K562 (cell line): ENCODE measurements at regions not wholly inside any gene's neighbourhood (a gene's known extent, or its start where the extent isn't known, plus 50 kb on each side); places are given as distances from the start of the nearest gene placed in this dataset.

ENCODE experiments used
- ATAC-seq: fragments of 200-7000 bp; cut with Tn5 transposase; 3 replicates; pipeline ENCODE4 v1.9.1; 2020; ENCODE audit warnings: moderate library complexity
- BruUV-seq: library from RNA; stranded (reverse); fragments of 400-500 nt; replicated peaks from 2 replicates; lab custom pipeline; 2021; lab: Mats Ljungman, UMichigan
- CTCF ChIA-PET: fragments of 300-600 bp; formaldehyde crosslinking; extraction: SDS; loops from one replicate; lab custom pipeline; 2021; ENCODE audit warnings: low intra/inter-chr PET ratio; lab: Yijun Ruan, JAX
- POLR2A ChIA-PET: fragments of 300-600, 350-650 bp; sonication (Branson Sonifier 250); formaldehyde crosslinking; extraction: SDS; loops from one replicate; lab custom pipeline; 2021; ENCODE audit warnings: antibody characterized with exemption, inconsistent platforms; lab: Yijun Ruan, JAX
- DNase-seq, 4 experiments: peaks; one replicate each; pipeline versions ENCODE4 v3.0.0 to v3.0.0-alpha.2; 2011 to 2018; ENCODE audit warnings: low spot score in 3 of 4, mixed read lengths in 3 of 4; ENCODE audit errors: extremely low read depth in 1 of 4
- FAIRE-seq: peaks from 2 replicates; lab custom pipeline; 2011; peaks lifted over from hg19 to GRCh38; lab: Jason Lieb, UNC
- H2AFZ ChIP-seq: 2 replicates; pipeline ENCODE4 v1.6.0; 2011; ENCODE audit warnings: low read depth, low read length, control low read depth, inconsistent platforms
- H3K27ac ChIP-seq: fragments of 200-600 bp; 3 replicates; pipeline ENCODE4 v1.8.0; 2011; ENCODE audit warnings: low read depth, mild to moderate bottlenecking, control low read depth, inconsistent platforms, low read length, moderate library complexity, mixed read lengths; ENCODE audit errors: extremely low read depth
- H3K27me3 ChIP-seq, 2 experiments: fragments of 300-600 bp in 1 of 2; 2 replicates in 1 of 2; 3 replicates in 1 of 2; pipeline versions ENCODE4 v1.6.0 to v1.8.0; 2011; ENCODE audit warnings: inconsistent platforms in 2 of 2, low read length in 2 of 2, mild to moderate bottlenecking in 1 of 2, mixed read lengths in 1 of 2, moderate library complexity in 1 of 2; ENCODE audit not compliant: control insufficient read depth in 2 of 2, insufficient read depth in 2 of 2
- H3K36me3 ChIP-seq: fragments of 300-600 bp; 3 replicates; pipeline ENCODE4 v1.8.0; 2011; ENCODE audit warnings: mild to moderate bottlenecking, low read length, inconsistent platforms; ENCODE audit not compliant: control insufficient read depth, insufficient read depth
- H3K4me1 ChIP-seq, 2 experiments: fragments of 200-600 bp in 1 of 2; replicated peaks in 1 of 2; 2 replicates in 1 of 2; 3 replicates in 1 of 2; pipeline versions ENCODE4 v1.5.1 to v1.8.0; 2011; ENCODE audit warnings: inconsistent platforms in 2 of 2, low read length in 2 of 2, mild to moderate bottlenecking in 1 of 2, mixed read lengths in 1 of 2, moderate library complexity in 1 of 2; ENCODE audit not compliant: control insufficient read depth in 2 of 2, insufficient read depth in 2 of 2
- H3K4me2 ChIP-seq: 2 replicates; pipeline ENCODE4 v1.6.1; 2011; ENCODE audit warnings: low read length, control low read depth, inconsistent platforms, mixed read lengths; ENCODE audit not compliant: insufficient read depth
- H3K4me3 ChIP-seq: fragments of 200-600 bp; sonication (generic), shearing (Covaris generic); 2 replicates; pipeline ENCODE4 v1.5.1; 2016; ENCODE audit warnings: control low read depth, inconsistent platforms
- H3K79me2 ChIP-seq: fragments of 200-600 bp; 3 replicates; pipeline ENCODE4 v1.8.0; 2011; ENCODE audit warnings: low read length, inconsistent platforms; ENCODE audit not compliant: control insufficient read depth, insufficient read depth
- H3K9ac ChIP-seq, 2 experiments: 2 replicates each; pipeline versions ENCODE4 v1.6.0 to v1.6.1; 2011; ENCODE audit warnings: low read depth in 2 of 2, low read length in 2 of 2, control low read depth in 1 of 2, inconsistent platforms in 1 of 2, mild to moderate bottlenecking in 1 of 2, mixed read lengths in 1 of 2; ENCODE audit not compliant: insufficient read depth in 1 of 2
- H3K9me1 ChIP-seq: one replicate; pipeline ENCODE4 v1.6.0; 2011; ENCODE audit warnings: inconsistent platforms, mild to moderate bottlenecking, low read length, moderate library complexity; ENCODE audit not compliant: control insufficient read depth, insufficient read depth
- H3K9me3 ChIP-seq: replicated peaks from 2 replicates; pipeline ENCODE4 v1.5.1; 2011; ENCODE audit warnings: low read depth, low read length, inconsistent platforms; ENCODE audit not compliant: control insufficient read depth, insufficient read depth
- H4K20me1 ChIP-seq: replicated peaks from 2 replicates; pipeline ENCODE4 v1.6.1; 2011; ENCODE audit warnings: low read length, inconsistent platforms, mixed read lengths; ENCODE audit not compliant: control insufficient read depth, insufficient read depth
- BCL6 ChIP-seq: fragments of 250-450 bp; sonication (Bioruptor Pico); IDR thresholded peaks from 2 replicates; pipeline ENCODE4 v1.4.0; 2020
- FOXK1 ChIP-seq: sonication (generic); formaldehyde crosslinking; IDR thresholded peaks from 2 replicates; pipeline ENCODE4 v1.8.0; 2022; ENCODE audit warnings: missing genetic modification reagents, mild to moderate bottlenecking, borderline replicate concordance
- HNRNPL ChIP-seq: fragments of 200-400 bp; formaldehyde crosslinking; IDR thresholded peaks from 2 replicates; pipeline ENCODE4 v1.6.1; 2017; ENCODE audit warnings: low read depth, mild to moderate bottlenecking, low read length
- NR4A1 ChIP-seq, 2 experiments: fragments of 250-450 bp in 1 of 2; fragments of 450-650 bp in 1 of 2; sonication (Bioruptor Pico) in 1 of 2; IDR thresholded peaks; 2 replicates each; pipeline versions ENCODE4 v1.4.0 to v1.6.1; 2016 to 2020; ENCODE audit warnings: mild to moderate bottlenecking in 2 of 2, missing compliant biosample characterization in 1 of 2, missing genetic modification characterization in 1 of 2, moderate library complexity in 1 of 2
- ZNF668 ChIP-seq: fragments of 250-450 bp; sonication (Bioruptor Pico); IDR thresholded peaks from 2 replicates; pipeline ENCODE4 v1.8.0; 2022; ENCODE audit warnings: mild to moderate bottlenecking, inconsistent platforms
- WGBS: fragments of 100-300 bp; shearing (Covaris generic); methylation state at CpG from one replicate; pipeline ENCODE4 v1.1.6; 2016; ENCODE audit warnings: low coverage, mixed read lengths; ENCODE audit not compliant: insufficient coverage; ENCODE audit errors: missing lambda C conversion rate; 5-methylcytosine and 5-hydroxymethylcytosine counted together
- in situ Hi-C: fragments of 300-500 bp; cut with MboI; formaldehyde crosslinking; loops from 4 replicates; pipeline ENCODE4 v1.15.0; 2018; ENCODE audit warnings: inconsistent platforms, mixed read lengths
- intact Hi-C: fragments of 100-400 bp; cut with micrococcal nuclease; formaldehyde crosslinking; loops from 2 replicates; pipeline ENCODE4 v1.14.2; 2022
- TF ChIP-seq, protein P1 (sequence below): fragments of 150-350 bp; conservative IDR thresholded peaks from 2 replicates; pipeline ENCODE4 v1.6.1; 2014; ENCODE audit warnings: low read length
- TF ChIP-seq, protein P2 (sequence below): fragments of 450-650 bp; IDR thresholded peaks from 2 replicates; pipeline ENCODE4 v1.6.1; 2017; ENCODE audit warnings: mild to moderate bottlenecking, moderate library complexity
- TF ChIP-seq, protein P3 (sequence below): fragments of 450-650 bp; IDR thresholded peaks from 2 replicates; pipeline ENCODE4 v1.7.0; 2016; ENCODE audit warnings: borderline replicate concordance

DNA sequence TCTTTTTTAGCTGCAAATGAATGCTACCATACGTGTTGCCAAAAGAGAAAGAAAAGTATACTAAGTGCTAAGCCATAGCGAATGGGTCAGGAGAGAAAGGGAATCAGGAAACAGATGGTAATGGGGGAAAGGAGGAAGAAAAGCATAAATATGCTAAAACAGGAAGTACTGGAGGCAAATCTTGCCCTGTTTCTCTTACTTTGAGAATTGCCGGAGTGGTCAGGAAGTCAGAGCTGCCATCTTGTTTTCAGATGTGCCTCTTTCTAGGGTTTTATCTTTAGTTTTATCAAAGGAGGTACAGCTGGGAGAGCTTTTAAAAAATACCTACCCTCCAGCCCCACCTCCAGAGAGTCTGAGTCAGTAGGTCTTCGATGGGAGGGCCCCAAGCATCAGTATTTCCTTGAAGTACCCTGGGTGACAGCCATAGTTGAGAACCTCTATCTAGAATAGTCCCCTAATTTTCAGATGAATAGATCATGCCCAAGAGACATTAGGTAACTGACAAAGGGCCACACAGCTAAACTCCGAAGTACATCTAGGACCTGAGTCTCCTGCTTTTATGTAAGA lies 193.3 kb downstream of the CLIC5 start:
- ChIA-PET CTCF (interaction anchor here (1.2 kb wide), 1 partner anchor 100 kb away, joined by 5 read pairs; no protein-coding TSS in a partner anchor), POLR2A (no interaction called here)
- no peak overlapping the region for H3K9ac ChIP-seq
- no peak overlapping the region for H3K4me3 ChIP-seq
- ATAC-seq (no peak), DNase-seq (no peak), FAIRE-seq (no peak)
- TF ChIP-seq FOXK1 (CRISPR knock-in tag) (no peak), HNRNPL (no peak)
- no peaks in the 10 kb centered on the region for H3K36me3 ChIP-seq
- H3K9me3 ChIP-seq, result no peaks in the 10 kb centered on the region
- in situ Hi-C loops (no loop called here), intact Hi-C loops (no loop called here)
- H3K4me2 ChIP-seq, result no peak overlapping the region
- 2% methylated on average over 5 of the region's 5 CpGs for WGBS
- no peaks in the 10 kb centered on the region for H4K20me1 ChIP-seq
- no peak overlapping the region for H3K27ac ChIP-seq
- H2AFZ ChIP-seq, result no peak overlapping the region; the same call in 1 of the 2 replicates
- H3K27me3 ChIP-seq, result peaks cover 0 to 4% of the 10 kb centered on the region in 2 experiments; a peak in 2 of 5 replicates
- BruUV-seq, result no TSS peak
- H3K9me1 ChIP-seq, result no peaks in the 10 kb centered on the region
- no peaks in the 10 kb centered on the region for H3K4me1 ChIP-seq
- H3K79me2 ChIP-seq, result no peaks in the 10 kb centered on the region

DNA sequence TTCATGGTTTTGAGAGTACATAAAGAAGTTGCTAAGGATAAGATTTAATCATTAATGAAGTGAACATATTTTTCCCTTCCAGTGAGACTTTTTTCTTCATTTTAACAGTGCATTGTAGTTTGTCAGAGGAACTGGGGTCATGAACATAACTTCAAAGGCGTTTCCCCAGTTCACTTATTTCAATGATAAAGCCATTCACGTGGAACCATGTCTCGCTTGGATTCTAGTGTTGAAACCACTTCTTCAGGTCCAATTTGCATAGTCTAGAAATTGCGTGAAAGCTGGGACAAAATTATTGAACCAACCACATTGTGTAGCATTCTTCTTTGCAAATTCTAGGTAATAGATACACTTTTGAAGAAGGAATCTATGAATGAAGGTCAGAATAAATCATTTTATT lies 197.0 kb downstream of the CLIC5 start:
- Histone ChIP-seq H3K9ac (no peak overlapping the region), H3K9me3 (no peaks in the 10 kb centered on the region), H4K20me1 (no peaks in the 10 kb centered on the region), H3K4me1 (no peaks in the 10 kb centered on the region), H3K36me3 (no peaks in the 10 kb centered on the region), H3K27me3 (peaks cover 4 to 5% of the 10 kb centered on the region in 2 experiments; a peak in 3 of 5 replicates), H3K27ac (no peak overlapping the region), H3K4me3 (no peak overlapping the region), H3K9me1 (no peaks in the 10 kb centered on the region), H3K79me2 (no peaks in the 10 kb centered on the region), H3K4me2 (no peak overlapping the region), H2AFZ (no peak overlapping the region)
- no peak for DNase-seq
- BruUV-seq, result no TSS peak
- WGBS, result 0% methylated on average over 4 of the region's 4 CpGs
- FAIRE-seq, result no peak
- ATAC-seq, result no peak
- TF ChIP-seq, protein P1, sequence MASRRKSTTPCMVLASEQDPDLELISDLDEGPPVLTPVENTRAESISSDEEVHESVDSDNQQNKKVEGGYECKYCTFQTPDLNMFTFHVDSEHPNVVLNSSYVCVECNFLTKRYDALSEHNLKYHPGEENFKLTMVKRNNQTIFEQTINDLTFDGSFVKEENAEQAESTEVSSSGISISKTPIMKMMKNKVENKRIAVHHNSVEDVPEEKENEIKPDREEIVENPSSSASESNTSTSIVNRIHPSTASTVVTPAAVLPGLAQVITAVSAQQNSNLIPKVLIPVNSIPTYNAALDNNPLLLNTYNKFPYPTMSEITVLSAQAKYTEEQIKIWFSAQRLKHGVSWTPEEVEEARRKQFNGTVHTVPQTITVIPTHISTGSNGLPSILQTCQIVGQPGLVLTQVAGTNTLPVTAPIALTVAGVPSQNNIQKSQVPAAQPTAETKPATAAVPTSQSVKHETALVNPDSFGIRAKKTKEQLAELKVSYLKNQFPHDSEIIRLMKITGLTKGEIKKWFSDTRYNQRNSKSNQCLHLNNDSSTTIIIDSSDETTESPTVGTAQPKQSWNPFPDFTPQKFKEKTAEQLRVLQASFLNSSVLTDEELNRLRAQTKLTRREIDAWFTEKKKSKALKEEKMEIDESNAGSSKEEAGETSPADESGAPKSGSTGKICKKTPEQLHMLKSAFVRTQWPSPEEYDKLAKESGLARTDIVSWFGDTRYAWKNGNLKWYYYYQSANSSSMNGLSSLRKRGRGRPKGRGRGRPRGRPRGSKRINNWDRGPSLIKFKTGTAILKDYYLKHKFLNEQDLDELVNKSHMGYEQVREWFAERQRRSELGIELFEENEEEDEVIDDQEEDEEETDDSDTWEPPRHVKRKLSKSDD, result no peak
- TF ChIP-seq NR4A1 (CRISPR knock-in tag; IDR thresholded peaks at IDR 0.05), result no peak
- no peak for TF ChIP-seq NR4A1 (tag; IDR thresholded peaks at IDR 0.05)
- TF ChIP-seq BCL6 (CRISPR knock-in tag), result no peak
- no peak for TF ChIP-seq ZNF668 (CRISPR knock-in tag)
- TF ChIP-seq, protein P2, sequence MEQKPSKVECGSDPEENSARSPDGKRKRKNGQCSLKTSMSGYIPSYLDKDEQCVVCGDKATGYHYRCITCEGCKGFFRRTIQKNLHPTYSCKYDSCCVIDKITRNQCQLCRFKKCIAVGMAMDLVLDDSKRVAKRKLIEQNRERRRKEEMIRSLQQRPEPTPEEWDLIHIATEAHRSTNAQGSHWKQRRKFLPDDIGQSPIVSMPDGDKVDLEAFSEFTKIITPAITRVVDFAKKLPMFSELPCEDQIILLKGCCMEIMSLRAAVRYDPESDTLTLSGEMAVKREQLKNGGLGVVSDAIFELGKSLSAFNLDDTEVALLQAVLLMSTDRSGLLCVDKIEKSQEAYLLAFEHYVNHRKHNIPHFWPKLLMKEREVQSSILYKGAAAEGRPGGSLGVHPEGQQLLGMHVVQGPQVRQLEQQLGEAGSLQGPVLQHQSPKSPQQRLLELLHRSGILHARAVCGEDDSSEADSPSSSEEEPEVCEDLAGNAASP, result no peak
- TF ChIP-seq, protein P3, sequence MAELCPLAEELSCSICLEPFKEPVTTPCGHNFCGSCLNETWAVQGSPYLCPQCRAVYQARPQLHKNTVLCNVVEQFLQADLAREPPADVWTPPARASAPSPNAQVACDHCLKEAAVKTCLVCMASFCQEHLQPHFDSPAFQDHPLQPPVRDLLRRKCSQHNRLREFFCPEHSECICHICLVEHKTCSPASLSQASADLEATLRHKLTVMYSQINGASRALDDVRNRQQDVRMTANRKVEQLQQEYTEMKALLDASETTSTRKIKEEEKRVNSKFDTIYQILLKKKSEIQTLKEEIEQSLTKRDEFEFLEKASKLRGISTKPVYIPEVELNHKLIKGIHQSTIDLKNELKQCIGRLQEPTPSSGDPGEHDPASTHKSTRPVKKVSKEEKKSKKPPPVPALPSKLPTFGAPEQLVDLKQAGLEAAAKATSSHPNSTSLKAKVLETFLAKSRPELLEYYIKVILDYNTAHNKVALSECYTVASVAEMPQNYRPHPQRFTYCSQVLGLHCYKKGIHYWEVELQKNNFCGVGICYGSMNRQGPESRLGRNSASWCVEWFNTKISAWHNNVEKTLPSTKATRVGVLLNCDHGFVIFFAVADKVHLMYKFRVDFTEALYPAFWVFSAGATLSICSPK, result no peak
- in situ Hi-C loops, result no loop called here
- CTCF ChIA-PET, result no interaction called here
- POLR2A ChIA-PET, result interaction anchor here (0.6 kb wide), 1 partner anchor 36 kb away, joined by 3 read pairs; no protein-coding TSS in a partner anchor
- intact Hi-C loops, result no loop called here
